ENCODE measurements at regions not wholly inside any gene's neighbourhood (a gene's known extent, or its start where the extent isn't known, plus 50 kb on each side); places are given as distances from the start of the nearest gene placed in this dataset.

GRCh38 chr1:96865731-96866685, 144.4 kb downstream of the PTBP2 start:
- peak; percentile 93 for DNase-seq (ENCODE audit: low read depth)

- no peak for DNase-seq (ENCODE audit: low read depth)
These were observed 151.2 kb downstream of the PTBP2 start for GRCh38 chr1:96872757-96873156.

- no peak for DNase-seq (ENCODE audit: low read depth)
These were observed 157.1 kb downstream of the PTBP2 start for GRCh38 chr1:96878640-96879039.

GRCh38 chr1:96880626-96881025, 159.0 kb downstream of the PTBP2 start:
- DNase-seq (ENCODE audit: low read depth): no peak

DNA sequence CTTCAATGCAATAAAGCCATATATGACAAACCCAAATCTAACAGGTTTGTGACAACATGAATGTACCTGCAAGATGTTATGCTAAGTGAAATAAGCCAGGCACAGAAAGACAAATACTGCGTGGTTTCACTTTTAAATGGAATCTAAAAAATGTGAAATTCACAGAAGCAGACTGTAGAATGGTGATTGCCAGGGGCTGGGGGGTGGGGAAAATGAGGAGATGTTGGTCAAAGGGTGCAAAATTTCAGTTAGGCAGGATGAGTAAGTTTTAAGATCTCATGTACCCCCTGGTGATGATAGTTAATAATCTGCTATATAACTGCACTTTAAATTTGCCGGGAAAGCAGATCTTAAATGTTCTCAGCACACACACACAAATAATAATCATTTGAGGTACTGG, 160.5 kb downstream of the PTBP2 start:
- no peak for DNase-seq (ENCODE audit: low read depth)

GRCh38 chr1:96886474-96886873, 164.9 kb downstream of the PTBP2 start:
- DNase-seq (ENCODE audit: low read depth): no peak

DNA sequence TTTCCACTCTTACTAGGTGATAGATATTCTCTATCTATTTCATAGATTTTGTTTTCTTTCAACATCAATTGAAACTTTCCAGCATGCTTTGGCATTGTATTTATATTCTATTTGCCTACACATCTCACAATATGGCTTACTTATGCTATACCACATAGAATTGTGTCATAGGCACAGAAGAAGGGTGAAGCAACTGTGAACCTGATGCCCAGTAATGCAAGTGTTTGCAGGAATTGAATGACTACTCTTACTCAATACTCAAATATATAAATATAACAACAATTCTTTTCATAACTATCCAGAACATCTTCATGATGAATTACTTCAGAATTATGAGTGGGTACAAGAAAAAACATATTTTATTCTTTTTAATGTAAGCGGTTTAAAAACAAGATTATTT, 165.9 kb downstream of the PTBP2 start:
- DNase-seq (ENCODE audit: low read depth): no peak

- DNase-seq (ENCODE audit: low read depth): no peak
These were observed 180.3 kb downstream of the PTBP2 start for GRCh38 chr1:96901783-96902363.

DNA sequence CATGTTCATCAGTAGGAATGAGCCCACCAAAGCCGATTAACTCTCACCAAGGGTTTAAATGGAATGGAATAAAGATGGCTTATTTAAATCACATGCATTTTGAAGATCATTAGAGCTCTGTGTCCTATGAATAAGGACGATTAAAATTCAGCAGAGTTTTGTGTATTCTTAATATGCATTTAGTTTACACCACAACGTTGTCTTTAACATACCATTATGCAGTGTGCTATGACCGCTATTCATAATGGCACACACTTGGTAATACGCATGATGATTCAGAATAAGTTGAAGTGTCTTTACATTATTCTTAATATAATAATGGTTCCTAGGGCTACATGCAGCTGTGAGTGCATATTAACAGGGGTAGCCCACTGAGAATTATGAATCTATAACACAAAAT, 190.7 kb downstream of the PTBP2 start:
- DNase-seq (ENCODE audit: low read depth): no peak

GRCh38 chr1:96915701-96916100, 194.1 kb downstream of the PTBP2 start:
- DNase-seq (ENCODE audit: low read depth): peak; percentile 11

DNA sequence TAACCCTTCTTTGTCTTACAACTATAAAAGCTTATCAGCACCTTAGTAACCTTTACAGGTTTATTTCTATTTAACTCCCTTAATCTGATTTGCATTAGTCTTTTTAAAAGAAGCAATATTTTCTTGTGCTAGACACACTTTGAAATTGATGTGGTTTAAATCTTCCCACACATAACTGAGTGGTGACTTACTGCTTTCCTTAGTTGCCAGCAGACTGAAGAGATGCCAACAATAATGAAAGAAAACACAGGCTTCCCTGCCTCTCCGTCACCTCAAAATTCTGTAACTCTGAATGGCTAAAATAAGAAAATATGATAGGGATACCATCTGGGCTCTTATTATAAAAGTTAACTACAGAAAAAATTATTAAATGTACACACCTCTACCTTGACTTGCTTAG, 196.8 kb downstream of the PTBP2 start:
- DNase-seq (ENCODE audit: low read depth): peak; percentile 68

- no peak for DNase-seq (ENCODE audit: low read depth)
These were observed 200.6 kb downstream of the PTBP2 start for GRCh38 chr1:96922181-96922580.

DNA sequence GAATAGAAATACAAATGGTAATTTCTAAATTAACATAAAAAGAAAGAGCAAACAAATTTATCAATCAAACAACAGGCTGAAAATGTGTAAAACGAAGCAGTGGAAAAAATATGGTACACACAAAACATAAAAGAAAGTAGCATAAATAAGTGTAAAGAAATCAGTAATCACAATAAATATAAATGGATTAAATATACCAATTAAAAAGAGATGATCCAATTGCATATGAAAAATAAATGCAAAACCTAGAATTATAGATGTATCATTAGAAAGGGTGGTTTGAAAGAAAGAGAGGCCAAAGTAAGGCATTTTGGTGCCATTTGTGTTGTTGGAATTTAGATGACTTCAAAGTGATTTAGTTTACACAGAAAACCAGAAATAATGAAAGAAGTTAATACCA, 202.2 kb downstream of the PTBP2 start:
- DNase-seq (ENCODE audit: low read depth): no peak

DNA sequence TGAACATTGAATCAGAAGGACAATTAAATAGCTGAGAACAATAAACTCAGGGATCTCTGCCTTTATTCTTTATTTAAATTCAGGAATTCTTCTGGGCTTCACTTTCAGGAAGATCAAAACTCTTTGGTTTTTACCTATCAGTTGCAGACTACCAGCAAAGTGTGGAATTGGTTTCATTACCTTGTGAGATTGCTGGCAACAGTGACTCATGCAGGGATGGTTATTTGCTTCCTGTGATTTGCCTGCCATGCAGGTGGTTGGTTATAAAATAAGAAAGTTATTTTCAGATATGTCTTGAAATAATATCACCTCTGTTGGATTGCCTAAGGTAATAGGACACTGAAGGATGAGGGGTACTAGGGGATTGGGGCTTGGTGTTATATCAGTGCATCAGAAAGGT, 204.6 kb downstream of the PTBP2 start:
- DNase-seq (ENCODE audit: low read depth): no peak

DNA sequence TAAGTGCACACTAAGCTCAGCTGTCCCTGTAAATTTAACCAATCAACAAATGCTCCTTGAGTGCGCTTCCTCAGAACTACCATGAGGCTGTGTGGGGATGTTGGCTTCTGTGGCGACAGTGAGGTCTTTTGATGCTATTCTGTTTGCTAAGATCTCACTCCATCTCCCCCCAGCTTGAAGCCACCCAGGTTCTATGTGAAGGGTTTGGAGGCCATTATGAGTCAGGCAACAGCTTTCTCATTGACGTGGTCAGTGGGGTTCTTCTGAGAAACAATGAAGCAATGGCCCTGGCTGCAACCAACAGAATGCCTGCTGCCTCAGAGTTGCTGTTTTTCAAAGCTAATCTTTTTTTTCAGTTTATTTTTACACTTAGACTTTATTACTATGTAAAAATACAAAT, 205.5 kb downstream of the PTBP2 start:
- DNase-seq (ENCODE audit: low read depth): peak; percentile 41

DNA sequence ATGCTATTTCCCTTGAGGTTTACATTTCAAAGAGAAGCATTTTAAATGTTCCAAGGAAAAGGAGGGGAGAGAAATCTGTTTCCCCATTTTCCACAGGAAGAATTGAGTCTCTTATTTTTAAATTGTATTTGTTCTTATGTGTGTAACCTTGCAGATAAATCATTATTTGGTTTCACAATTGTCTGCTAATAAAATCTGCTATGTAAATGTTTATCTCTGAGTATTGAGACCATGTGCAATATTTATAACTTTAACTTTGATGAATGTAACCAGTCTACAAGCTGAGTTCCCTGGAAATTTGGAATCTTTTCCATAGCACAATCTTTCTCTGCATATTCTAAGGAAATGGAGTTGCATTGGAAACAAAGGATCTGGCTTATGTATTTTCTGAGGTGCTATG, 209.6 kb downstream of the PTBP2 start:
- DNase-seq (ENCODE audit: low read depth): no peak

GRCh38 chr1:96934282-96934681, 212.7 kb downstream of the PTBP2 start:
- DNase-seq (ENCODE audit: low read depth): no peak

DNA sequence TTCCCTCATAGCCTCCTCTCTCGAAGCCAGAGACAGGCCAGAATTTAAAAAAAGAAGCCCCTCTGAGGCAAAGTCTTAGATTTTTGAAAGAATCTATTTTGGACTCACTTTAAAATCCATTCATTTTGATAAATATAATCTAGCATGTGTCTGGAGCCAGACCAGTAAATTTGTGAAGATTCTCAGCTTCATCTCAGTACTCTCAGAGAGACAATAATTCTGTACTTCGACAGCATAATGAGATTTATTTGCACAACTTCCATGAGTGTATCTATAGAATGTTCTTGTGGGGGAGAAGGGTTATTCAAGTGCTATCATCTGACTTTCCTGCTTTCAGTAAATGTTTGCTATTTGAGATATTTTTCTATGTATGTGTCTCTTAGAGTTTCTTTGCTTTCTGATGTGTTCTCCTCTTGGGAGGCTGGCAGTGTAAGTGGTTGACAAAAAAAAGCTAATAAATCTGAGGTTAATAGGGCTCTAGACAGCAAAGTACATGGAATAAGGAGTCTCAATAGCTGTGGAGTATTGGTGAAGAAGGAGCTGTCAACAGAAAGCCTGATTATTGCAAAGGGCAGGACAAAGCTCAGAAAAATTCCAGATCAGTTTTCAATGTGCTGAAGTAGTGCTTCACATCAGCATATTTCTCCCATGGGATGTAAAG, 223.0 kb downstream of the PTBP2 start:
- DNase-seq (ENCODE audit: low read depth): no peak

- no peak for DNase-seq (ENCODE audit: low read depth)
These were observed 224.0 kb downstream of the PTBP2 start for GRCh38 chr1:96945509-96946084.

GRCh38 chr1:96955307-96956012, 233.9 kb downstream of the PTBP2 start:
- no peak for DNase-seq (ENCODE audit: low read depth)

DNA sequence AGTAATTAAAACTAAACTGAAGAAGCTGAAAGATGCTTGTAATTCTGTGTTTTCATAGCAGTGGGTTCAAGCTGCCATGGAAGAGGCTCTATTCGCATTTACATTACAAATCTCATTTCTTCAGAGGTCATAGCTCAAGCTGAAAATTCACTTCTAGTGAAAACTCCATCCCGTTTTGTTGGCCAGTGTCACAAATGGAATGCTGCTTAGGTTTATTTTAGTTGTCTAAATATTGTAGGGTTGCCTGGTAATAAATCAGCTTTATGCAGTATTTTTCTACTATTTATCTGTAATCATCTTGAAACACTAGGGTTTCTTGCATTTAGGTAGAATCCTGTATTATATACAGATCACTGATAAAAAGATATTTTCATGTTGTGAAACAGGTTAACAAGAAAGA, 240.6 kb downstream of the PTBP2 start:
- no peak for DNase-seq (ENCODE audit: low read depth)
